DMS114 treated with DMSO at 0.1 percent for 48 hours (cell line): ENCODE measurements at regions not wholly inside any gene's neighbourhood (a gene's known extent, or its start where the extent isn't known, plus 50 kb on each side); places are given as distances from the start of the nearest gene placed in this dataset.

ENCODE experiments used
- DNase-seq: peaks from one replicate; lab custom pipeline; 2025; ENCODE audit not compliant: unreplicated experiment; lab: John Stamatoyannopoulos, UW

GRCh38 chr5:8756498-8757084, 789.3 kb downstream of the SEMA5A start:
- DNase-seq = no peak

GRCh38 chr5:8765886-8766285, 780.0 kb downstream of the SEMA5A start:
- DNase-seq = no peak

DNA sequence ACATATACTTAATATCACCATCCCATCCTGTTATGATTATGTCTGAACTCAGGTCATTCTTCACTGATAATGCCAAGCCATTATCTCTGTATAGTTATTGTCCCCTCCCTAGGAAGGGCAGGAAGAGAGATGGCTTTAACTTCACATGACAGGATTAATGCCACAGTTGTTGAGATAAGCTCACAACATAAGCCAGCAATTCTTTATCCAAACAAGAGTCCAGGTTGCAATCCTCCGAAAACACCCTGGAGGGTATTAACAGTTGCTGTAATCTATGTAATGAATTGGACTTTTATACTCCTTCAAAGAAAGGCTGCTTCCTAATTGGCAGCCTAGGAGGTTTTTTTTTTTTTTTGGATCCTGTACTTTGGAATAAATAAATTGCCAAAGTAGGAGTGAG, 779.4 kb downstream of the SEMA5A start:
- DNase-seq = no peak

DNA sequence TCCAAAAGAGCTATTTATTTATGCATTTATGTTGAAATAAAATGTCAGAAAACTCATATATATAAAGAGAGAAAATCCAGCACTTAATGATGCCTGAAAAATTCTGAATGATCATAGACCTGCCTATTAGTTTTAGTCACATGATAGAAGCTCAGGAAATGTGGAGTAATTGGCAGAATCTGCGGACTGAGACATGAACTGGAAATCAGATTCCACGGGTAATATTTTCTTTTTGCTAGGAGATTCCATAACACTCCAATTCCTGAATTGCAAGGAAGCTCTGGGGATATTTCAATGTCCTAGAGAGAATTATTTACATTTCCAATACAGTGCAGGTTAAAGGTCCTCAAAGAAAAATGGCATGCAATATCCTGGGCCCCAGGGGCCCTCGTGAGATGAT, 778.8 kb downstream of the SEMA5A start:
- no peak for DNase-seq

- no peak for DNase-seq
Observed at GRCh38 chr5:8767746-8768145, 778.1 kb downstream of the SEMA5A start.

DNA sequence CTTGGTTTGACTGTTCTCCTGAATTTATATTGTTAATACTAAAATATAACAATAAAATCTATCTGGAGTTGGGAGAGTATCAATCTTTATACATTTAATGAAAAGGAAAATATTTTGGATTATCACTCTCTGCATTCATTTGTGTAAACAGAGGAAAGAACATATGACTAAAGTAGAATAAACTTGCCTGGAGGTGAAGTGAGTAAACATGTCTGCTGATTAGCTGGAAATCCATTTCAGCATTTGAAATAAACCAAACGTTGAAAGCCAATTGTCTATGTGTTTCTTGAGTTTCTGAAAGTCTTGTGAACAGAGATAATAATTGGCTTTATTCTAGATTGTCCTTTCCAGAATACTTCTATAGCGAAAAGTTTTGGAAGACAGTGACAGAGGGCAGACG, 776.2 kb downstream of the SEMA5A start:
- no peak for DNase-seq

DNA sequence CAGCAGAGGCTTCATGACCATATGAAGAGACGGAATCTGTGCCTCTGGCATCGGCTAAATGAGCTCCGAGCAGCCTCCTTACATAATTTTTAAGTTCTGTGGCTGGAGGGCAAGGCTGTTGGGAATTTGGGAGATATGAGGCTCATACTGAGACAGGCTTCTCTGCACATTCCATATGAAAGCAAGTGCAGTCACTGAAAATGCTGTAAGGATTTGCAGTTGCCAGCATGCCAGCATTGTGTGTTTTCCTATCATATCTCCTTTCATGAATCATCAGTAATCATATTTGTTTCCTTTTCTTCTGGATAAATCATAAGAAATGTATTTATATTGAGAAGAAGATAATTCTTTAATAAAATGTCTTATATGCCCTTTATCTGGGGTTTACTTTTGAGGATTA, 775.4 kb downstream of the SEMA5A start:
- DNase-seq = no peak

GRCh38 chr5:8773046-8773615, 772.7 kb downstream of the SEMA5A start:
- DNase-seq = no peak

- no peak for DNase-seq
Observed at GRCh38 chr5:8784692-8785091, 761.2 kb downstream of the SEMA5A start.

DNA sequence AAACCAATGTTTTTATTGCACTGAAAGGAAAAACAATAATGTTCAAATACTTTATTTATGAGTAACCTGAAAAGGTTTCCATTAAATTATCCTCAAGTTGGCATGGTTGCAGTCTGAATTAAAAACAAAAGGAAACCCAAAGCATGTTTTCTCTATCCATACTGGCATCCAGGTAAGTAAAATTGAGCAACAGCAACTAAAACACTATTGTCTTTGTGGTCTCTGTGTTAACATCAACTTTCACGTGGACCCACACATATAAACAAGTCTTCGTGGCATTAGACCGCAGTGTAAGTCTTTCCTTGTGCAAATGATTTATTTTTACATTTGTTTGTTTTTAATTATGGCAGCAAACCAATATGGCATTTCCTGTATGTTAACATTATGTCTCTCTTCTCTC, 757.6 kb downstream of the SEMA5A start:
- DNase-seq = no peak

- DNase-seq = no peak
Observed at GRCh38 chr5:8805653-8806052, 740.2 kb downstream of the SEMA5A start.

GRCh38 chr5:8807636-8808035, 738.2 kb downstream of the SEMA5A start:
- no peak for DNase-seq

DNA sequence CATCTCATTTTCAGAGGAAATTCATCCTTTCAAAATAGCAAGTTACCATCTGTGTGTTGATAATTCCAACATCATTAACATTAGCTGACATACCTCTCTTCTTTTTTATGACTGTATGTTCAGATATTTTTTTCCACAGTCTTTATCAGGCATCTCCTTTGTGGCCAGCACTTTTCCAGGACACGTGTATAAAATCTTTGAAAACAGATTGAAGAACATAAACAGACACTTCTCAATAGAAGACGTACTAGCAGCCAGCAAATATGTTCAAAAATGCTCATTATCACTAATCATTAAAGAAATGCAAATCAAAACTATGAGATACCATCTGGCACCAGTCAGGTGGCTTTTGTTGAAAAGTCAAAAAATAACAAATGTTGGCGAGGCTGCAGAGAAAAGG, 734.3 kb downstream of the SEMA5A start:
- DNase-seq = no peak

- no peak for DNase-seq
Observed at GRCh38 chr5:8813180-8813579, 732.7 kb downstream of the SEMA5A start.

DNA sequence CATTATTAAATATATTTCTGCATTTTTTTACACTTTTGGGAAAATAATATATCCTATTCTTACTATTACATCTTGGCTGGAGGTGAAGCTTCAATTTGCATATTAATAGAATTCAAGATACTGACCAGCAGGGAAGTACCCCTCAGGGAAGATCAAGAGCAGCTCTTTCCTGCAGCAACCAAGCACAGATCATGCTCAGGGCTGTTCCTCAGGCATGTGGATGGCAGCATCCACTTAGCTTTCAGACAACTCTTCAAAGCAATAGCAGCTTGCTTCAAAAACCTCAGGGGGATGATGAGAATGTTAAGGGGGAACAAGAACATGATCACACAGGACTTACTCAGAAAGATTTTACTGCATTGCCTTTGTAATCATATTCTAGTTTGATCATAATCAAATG, 731.8 kb downstream of the SEMA5A start:
- DNase-seq = no peak

GRCh38 chr5:8824371-8824770, 721.5 kb downstream of the SEMA5A start:
- DNase-seq = no peak

DNA sequence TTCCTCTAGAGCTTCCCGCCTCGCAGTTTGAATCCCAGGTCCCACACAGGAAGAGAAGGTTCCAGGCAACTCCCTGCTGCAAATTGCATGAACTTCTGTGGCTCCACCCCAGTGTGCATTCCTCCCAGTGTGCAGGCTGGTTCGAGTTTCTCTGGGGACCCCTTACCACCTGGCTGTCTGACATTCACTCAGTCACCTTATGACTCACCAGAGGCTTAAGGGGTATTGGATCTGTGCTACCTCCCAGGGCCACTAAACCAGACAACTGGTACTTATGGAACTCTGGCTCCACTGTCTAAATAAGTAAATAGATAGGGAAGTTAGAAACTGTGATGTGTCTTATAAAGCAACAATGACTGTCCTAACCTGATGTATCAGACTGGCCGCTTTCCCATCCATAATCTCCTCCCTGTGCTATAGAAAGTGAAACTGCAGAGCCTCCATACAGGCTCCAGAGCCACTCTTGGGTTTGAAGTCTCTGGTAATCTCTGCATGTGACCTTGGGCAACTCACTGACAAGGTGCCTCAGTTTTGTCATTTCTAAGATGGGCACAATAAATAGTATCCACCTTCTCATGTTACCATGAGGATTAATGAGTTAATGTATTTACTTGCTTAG, 720.6 kb downstream of the SEMA5A start:
- DNase-seq = no peak

DNA sequence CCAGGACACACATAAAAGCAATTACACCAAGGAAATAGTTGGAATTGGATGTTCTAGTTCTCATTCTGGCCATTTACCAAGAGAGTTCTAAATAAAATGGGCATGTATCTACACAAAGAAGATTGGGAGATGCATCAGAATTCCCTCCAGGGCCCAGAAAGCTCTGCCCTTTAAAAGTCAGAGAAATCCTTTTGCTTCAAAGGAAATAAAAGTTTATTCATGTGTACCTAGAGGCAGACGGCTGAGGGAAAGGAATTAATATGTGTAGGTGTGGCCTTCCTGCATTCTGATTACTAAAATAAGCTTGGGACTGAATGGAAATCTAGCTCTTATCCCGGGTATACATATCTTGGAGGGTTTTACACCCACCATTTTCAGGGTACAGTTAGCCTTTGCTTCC, 719.4 kb downstream of the SEMA5A start:
- DNase-seq = no peak

GRCh38 chr5:8827696-8828095, 718.2 kb downstream of the SEMA5A start:
- DNase-seq = no peak

DNA sequence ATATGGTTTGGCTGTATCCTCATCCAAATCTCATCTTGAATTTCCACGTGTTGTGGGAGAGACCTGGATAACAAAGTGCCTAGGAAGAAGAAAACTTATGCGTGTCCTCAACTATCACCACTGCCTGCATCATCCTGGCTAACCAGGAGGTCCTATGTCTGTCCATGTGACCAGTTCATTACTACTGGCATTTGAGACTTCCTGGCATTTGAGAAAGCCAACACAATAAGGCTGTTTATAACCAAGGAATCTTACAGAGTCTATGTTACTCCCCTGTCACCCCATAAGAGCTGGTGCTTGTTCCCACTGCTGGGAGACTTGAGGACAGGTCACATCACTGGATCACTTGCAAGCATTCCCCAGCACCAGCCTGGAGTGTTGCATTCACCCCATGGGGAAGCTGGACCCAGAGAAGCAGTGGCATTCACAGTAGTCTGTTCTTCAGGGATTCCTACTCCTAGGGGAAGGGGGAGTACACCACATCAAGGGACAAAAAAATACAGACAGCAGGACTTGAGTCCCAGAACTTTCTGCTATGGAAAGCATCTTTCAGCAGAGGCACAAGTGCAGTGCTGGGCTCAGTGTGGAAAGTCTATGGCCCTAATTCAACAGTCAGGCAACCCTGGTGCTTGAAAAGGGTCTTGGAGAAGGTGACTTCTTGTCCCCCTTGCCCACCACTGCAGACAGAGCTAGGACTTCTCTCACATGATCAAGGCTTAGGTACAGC, 717.1 kb downstream of the SEMA5A start:
- no peak for DNase-seq

DNA sequence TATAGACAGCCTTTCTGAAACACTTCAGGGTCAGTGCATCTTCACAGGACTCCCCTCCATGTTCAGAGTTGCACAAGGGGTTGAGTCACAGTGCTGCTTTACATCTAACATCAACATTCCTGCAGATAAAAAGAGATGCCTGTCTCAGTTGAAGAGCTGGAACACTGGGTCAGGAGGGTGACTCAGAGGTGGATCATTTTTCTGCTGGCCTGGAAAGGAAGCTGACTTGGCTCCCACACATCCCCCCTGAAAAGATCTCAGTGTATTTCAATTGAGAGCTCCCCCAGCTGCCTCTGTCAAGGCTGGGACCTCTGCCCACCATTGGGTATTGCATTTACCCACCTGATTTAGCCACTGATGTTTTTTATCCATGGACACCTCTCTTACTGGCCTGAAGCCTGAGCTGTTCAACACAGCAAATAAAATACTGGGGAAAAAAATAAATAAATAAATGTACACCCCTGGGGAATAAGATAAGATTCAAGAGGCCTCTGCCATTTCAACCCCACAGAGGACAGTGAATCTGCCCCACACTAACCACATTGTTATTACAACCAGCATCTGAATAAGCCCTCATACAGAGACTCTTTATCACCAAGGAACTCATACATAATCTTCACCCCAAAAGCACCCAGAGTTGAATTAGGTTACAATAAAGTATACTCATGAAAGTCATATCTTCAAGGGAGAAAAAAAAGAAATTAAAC, 716.4 kb downstream of the SEMA5A start:
- no peak for DNase-seq

- DNase-seq = no peak
Observed at GRCh38 chr5:8831251-8831650, 714.6 kb downstream of the SEMA5A start.
